ENCODE measurements at regions not wholly inside any gene's neighbourhood (a gene's known extent, or its start where the extent isn't known, plus 50 kb on each side); places are given as distances from the start of the nearest gene placed in this dataset.

DNA sequence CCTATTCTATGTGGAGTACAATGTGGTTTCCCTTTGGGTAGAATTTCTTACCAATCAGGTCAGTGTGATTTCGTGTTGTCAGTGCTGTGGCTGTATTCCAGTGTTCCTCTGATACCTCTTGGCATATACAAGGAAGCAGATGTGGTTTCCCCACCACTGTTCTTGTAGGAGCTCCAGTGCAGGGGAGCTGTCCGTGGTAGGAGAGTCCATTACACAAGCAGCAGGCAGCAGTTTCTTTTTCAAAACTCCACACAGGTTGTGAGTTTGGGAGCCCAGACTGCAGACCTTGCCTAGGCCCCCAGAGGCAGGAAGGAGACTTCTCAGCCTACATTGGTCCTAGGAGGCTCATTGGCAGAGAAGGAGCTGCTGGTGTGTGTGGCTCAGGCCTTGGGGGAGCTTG lies 452.8 kb downstream of the AACS start:
- no peaks in the 10 kb centered on the region for H3K9me3 Mint-ChIP-seq

DNA sequence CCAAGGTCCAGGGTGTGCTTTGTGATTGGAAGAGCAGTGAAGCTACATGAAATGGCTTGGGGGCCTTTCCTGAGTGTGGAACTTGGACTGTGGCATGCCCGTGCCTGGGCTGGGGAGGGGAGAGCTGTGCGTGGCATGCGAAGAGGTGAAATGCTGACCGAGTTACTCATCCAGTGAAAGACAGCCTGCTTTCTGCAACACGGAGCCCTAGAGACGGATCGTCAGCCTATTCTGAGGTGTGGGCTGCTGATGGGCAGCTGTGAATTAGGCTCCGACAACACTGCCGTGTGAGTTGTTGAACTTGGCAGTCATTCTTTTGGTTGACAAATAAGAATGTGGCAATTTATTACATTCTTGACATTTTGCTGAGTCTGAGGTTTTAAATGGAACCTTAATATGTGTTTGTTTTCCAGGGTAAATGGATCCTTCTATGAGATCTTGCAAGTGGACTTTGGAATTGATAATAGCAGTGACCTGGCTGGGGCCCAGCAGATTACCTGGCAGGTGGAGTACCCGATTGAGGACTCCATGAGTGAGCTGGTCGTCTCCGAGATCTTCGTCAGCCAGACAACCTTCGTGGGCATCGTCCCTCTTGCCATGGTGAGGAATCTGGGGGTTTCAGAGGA lies 453.9 kb downstream of the AACS start:
- H3K9me2 ChIP-seq (ENCODE audit: insufficient read depth): no peaks in the 10 kb centered on the region
- no peak overlapping the region for H3K27ac ChIP-seq (ENCODE audit: low read depth)
- H3K36me3 ChIP-seq (ENCODE audit: insufficient read depth): no peaks in the 10 kb centered on the region; the same call in 1 of the 2 replicates
- H3K4me3 Mint-ChIP-seq: no peak overlapping the region
- H3K4me3 ChIP-seq: no peak overlapping the region
- no peaks in the 10 kb centered on the region for H3K4me1 ChIP-seq (ENCODE audit: insufficient read depth)
- H3K4me1 Mint-ChIP-seq: no peaks in the 10 kb centered on the region
- H2AFZ ChIP-seq: no peak overlapping the region
- H3K27ac Mint-ChIP-seq: no peak overlapping the region
- peaks cover 3% of the 10 kb centered on the region; the same call in 1 of the 3 replicates for H3K9me3 Mint-ChIP-seq
- H4K20me1 ChIP-seq (replicated peaks; ENCODE audit: insufficient read depth): 0 out of 2 replicates have a peak, but pooled peaks cover 9% of the 10 kb centered on the region
- H3K79me2 ChIP-seq (replicated peaks; ENCODE audit: insufficient read depth): 0 out of 2 replicates have a peak, but pooled peaks cover 2% of the 10 kb centered on the region
- ATAC-seq: no peak
- H3K4me2 ChIP-seq: no peak overlapping the region
- no peaks in the 10 kb centered on the region for H3K27me3 ChIP-seq (ENCODE audit: insufficient read depth)
- H3F3A ChIP-seq (replicated peaks; ENCODE audit: low read depth): no peaks in the 10 kb centered on the region
- peaks cover 42% of the 10 kb centered on the region for H3K36me3 Mint-ChIP-seq (ENCODE audit: low read depth)
- no peak for DNase-seq (ENCODE audit: low spot score)
- H3K27me3 Mint-ChIP-seq (ENCODE audit: insufficient read depth, low read depth, poor library complexity): peaks cover 3% of the 10 kb centered on the region
- TF ChIP-seq EZH2phosphoT487 (IDR thresholded peaks at IDR 0.05; ENCODE audit: unreplicated experiment) (no peak), EZH2 (IDR thresholded peaks at IDR 0.05; ENCODE audit: low read depth, unreplicated experiment) (no peak), ZNF114 (CRISPR knock-in tag; IDR thresholded peaks at IDR 0.05) (no peak)

More for the DNA sequence above, 452.8 kb downstream of the AACS start:
- TF ChIP-seq POLR2AphosphoS5 (IDR thresholded peaks at IDR 0.05; ENCODE audit: low read depth): no peak
- TF ChIP-seq, protein P1, sequence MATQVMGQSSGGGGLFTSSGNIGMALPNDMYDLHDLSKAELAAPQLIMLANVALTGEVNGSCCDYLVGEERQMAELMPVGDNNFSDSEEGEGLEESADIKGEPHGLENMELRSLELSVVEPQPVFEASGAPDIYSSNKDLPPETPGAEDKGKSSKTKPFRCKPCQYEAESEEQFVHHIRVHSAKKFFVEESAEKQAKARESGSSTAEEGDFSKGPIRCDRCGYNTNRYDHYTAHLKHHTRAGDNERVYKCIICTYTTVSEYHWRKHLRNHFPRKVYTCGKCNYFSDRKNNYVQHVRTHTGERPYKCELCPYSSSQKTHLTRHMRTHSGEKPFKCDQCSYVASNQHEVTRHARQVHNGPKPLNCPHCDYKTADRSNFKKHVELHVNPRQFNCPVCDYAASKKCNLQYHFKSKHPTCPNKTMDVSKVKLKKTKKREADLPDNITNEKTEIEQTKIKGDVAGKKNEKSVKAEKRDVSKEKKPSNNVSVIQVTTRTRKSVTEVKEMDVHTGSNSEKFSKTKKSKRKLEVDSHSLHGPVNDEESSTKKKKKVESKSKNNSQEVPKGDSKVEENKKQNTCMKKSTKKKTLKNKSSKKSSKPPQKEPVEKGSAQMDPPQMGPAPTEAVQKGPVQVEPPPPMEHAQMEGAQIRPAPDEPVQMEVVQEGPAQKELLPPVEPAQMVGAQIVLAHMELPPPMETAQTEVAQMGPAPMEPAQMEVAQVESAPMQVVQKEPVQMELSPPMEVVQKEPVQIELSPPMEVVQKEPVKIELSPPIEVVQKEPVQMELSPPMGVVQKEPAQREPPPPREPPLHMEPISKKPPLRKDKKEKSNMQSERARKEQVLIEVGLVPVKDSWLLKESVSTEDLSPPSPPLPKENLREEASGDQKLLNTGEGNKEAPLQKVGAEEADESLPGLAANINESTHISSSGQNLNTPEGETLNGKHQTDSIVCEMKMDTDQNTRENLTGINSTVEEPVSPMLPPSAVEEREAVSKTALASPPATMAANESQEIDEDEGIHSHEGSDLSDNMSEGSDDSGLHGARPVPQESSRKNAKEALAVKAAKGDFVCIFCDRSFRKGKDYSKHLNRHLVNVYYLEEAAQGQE (IDR thresholded peaks at IDR 0.05; ENCODE audit: unreplicated experiment): peak; percentile 86
- H3K79me2 ChIP-seq (replicated peaks; ENCODE audit: insufficient read depth): 0 out of 2 replicates have a peak, but pooled peaks cover 2% of the 10 kb centered on the region
- H2AFZ ChIP-seq: no peak overlapping the region
- peaks cover 12% of the 10 kb centered on the region; the same call in 1 of the 2 replicates for H4K20me1 ChIP-seq (replicated peaks; ENCODE audit: insufficient read depth)
- H3K27ac ChIP-seq (ENCODE audit: low read depth): no peak overlapping the region
- DNase-seq (ENCODE audit: low spot score) (peak; percentile 65), ATAC-seq (peak; percentile 82)
- H3K36me3 Mint-ChIP-seq (ENCODE audit: low read depth): peaks cover 35% of the 10 kb centered on the region
- no peaks in the 10 kb centered on the region for H3F3A ChIP-seq (replicated peaks; ENCODE audit: low read depth)
- H3K4me1 ChIP-seq (ENCODE audit: insufficient read depth): no peaks in the 10 kb centered on the region
- no peak overlapping the region for H3K4me2 ChIP-seq
- peaks cover 1% of the 10 kb centered on the region; the same call in 1 of the 3 replicates for H3K4me1 Mint-ChIP-seq
- H3K9me2 ChIP-seq (ENCODE audit: insufficient read depth): no peaks in the 10 kb centered on the region
- H3K4me3 ChIP-seq: no peak overlapping the region
- H3K27me3 Mint-ChIP-seq (ENCODE audit: insufficient read depth, low read depth, poor library complexity): peaks cover 3% of the 10 kb centered on the region
- H3K36me3 ChIP-seq (ENCODE audit: insufficient read depth): no peaks in the 10 kb centered on the region; the same call in 1 of the 2 replicates
- no peaks in the 10 kb centered on the region for H3K27me3 ChIP-seq (ENCODE audit: insufficient read depth)
- no peak overlapping the region for H3K4me3 Mint-ChIP-seq
- no peak overlapping the region for H3K27ac Mint-ChIP-seq

DNA sequence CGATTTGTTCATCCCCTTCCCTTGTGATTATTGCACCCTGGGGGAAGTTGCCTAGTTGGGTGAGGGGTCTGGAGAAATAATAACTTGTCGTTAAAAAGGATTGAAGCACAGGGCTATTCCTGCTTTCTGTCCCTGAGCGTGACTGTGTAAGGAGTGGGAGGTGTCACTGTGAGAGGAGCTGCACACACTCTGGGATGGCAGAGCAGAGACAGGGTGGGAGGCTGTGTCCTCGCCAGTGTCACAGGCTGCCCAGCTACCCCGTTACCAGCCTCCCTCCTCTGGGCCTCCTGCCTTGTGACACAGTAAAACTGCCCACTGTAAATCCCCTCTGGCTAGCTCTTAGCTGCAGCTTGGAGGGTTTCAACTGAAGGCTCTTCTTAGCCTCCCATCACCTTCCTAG lies 460.6 kb downstream of the AACS start:
- Mint-ChIP-seq H3K27me3 (ENCODE audit: insufficient read depth, low read depth, poor library complexity) (peaks cover 3% of the 10 kb centered on the region), H3K36me3 (ENCODE audit: low read depth) (peaks cover 33% of the 10 kb centered on the region), H3K4me1 (peaks cover 8% of the 10 kb centered on the region), H3K9me3 (peaks cover 3% of the 10 kb centered on the region; the same call in 2 of the 3 replicates), H3K4me3 (no peak overlapping the region), H3K27ac (no peak overlapping the region)
- Histone ChIP-seq H3K79me2 (replicated peaks; ENCODE audit: insufficient read depth) (no peaks in the 10 kb centered on the region), H3K9me2 (ENCODE audit: insufficient read depth) (peaks cover 8% of the 10 kb centered on the region; the same call in 1 of the 2 replicates), H3K4me3 (no peak overlapping the region), H3K27me3 (ENCODE audit: insufficient read depth) (no peaks in the 10 kb centered on the region), H3K4me2 (no peak overlapping the region), H3K27ac (ENCODE audit: low read depth) (no peak overlapping the region), H4K20me1 (replicated peaks; ENCODE audit: insufficient read depth) (no peaks in the 10 kb centered on the region), H3K36me3 (ENCODE audit: insufficient read depth) (no peaks in the 10 kb centered on the region), H3F3A (replicated peaks; ENCODE audit: low read depth) (no peaks in the 10 kb centered on the region), H3K4me1 (ENCODE audit: insufficient read depth) (no peaks in the 10 kb centered on the region), H2AFZ (no peak overlapping the region)
- TF ChIP-seq NANOG (IDR thresholded peaks at IDR 0.05; ENCODE audit: borderline replicate concordance) (no peak), JUNB (IDR thresholded peaks at IDR 0.05; ENCODE audit: unreplicated experiment) (no peak), EZH2 (IDR thresholded peaks at IDR 0.05; ENCODE audit: low read depth, unreplicated experiment) (no peak), STAT1 (IDR thresholded peaks at IDR 0.05; ENCODE audit: unreplicated experiment) (no peak), EZH2phosphoT487 (IDR thresholded peaks at IDR 0.05; ENCODE audit: unreplicated experiment) (no peak), ZNF331 (CRISPR knock-in tag; IDR thresholded peaks at IDR 0.05; ENCODE audit: low read depth) (no peak)
- TF ChIP-seq, protein P2, sequence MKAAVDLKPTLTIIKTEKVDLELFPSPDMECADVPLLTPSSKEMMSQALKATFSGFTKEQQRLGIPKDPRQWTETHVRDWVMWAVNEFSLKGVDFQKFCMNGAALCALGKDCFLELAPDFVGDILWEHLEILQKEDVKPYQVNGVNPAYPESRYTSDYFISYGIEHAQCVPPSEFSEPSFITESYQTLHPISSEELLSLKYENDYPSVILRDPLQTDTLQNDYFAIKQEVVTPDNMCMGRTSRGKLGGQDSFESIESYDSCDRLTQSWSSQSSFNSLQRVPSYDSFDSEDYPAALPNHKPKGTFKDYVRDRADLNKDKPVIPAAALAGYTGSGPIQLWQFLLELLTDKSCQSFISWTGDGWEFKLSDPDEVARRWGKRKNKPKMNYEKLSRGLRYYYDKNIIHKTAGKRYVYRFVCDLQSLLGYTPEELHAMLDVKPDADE (IDR thresholded peaks at IDR 0.05): no peak
- TF ChIP-seq, protein P3, sequence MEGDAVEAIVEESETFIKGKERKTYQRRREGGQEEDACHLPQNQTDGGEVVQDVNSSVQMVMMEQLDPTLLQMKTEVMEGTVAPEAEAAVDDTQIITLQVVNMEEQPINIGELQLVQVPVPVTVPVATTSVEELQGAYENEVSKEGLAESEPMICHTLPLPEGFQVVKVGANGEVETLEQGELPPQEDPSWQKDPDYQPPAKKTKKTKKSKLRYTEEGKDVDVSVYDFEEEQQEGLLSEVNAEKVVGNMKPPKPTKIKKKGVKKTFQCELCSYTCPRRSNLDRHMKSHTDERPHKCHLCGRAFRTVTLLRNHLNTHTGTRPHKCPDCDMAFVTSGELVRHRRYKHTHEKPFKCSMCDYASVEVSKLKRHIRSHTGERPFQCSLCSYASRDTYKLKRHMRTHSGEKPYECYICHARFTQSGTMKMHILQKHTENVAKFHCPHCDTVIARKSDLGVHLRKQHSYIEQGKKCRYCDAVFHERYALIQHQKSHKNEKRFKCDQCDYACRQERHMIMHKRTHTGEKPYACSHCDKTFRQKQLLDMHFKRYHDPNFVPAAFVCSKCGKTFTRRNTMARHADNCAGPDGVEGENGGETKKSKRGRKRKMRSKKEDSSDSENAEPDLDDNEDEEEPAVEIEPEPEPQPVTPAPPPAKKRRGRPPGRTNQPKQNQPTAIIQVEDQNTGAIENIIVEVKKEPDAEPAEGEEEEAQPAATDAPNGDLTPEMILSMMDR (conservative IDR thresholded peaks at IDR 0.05; ENCODE audit: low read depth in 2 of 2): no peak
- DNase-seq (ENCODE audit: low spot score): no peak
- ATAC-seq: no peak
